HCT116 (cell line): ENCODE measurements at regions not wholly inside any gene's neighbourhood (a gene's known extent, or its start where the extent isn't known, plus 50 kb on each side); places are given as distances from the start of the nearest gene placed in this dataset.

Source experiments
- JUND ChIP-seq: IDR thresholded peaks from 2 replicates; pipeline ENCODE4 v1.6.1; 2012
- RAD21 ChIP-seq: IDR thresholded peaks from 2 replicates; pipeline ENCODE4 v1.6.1; 2012; ENCODE audit warnings: low read depth, mild to moderate bottlenecking
- SP1 ChIP-seq: IDR thresholded peaks from 2 replicates; pipeline ENCODE4 v1.6.1; 2012; ENCODE audit warnings: low read depth
- TCF7L2 ChIP-seq: IDR thresholded peaks from 2 replicates; pipeline ENCODE4 v1.7.0; 2011; ENCODE audit warnings: borderline replicate concordance, inconsistent platforms; ENCODE audit not compliant: insufficient read depth, insufficient read length; ENCODE audit errors: extremely low read depth
- ZFX ChIP-seq: fragments of 450-650 bp; IDR thresholded peaks from 2 replicates; pipeline ENCODE4 v1.6.1; 2017

DNA sequence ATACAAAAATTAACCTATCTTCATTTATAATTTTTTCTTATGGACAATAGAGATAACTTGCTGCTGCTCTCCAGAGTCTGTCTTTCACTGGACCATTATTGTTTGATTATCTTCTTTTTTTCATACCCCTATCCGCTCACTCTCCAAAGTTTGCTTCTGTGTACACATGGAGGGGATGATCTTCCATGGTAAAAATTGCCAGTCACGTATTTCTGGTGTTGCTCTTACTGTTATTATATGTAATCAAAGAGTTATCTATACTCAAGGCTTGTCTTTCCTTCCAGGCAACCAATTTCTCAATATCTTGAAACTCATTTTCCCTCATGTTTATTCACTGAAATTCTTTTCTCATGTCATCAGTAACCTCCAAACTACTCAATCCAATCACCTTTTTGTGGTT is 817.8 kb upstream of the NECTIN3 start:
- TF ChIP-seq SP1 (no peak), RAD21 (no peak), ZFX (no peak), JUND (no peak), TCF7L2 (no peak)
